HG03103 (cell line): ENCODE measurements at regions not wholly inside any gene's neighbourhood (a gene's known extent, or its start where the extent isn't known, plus 50 kb on each side); places are given as distances from the start of the nearest gene placed in this dataset.
"Not testable (repeated sequence)": the region's sequence is repeated elsewhere in the genome, so short reads cannot be mapped to it uniquely, and the experiment has no call there.

Experiments
- ATAC-seq: cut with Tn5 transposase; IDR thresholded peaks from one replicate; pipeline ENCODE4 v1.9.1; 2021; ENCODE audit warnings: low read depth; ENCODE audit not compliant: unreplicated experiment

- no peak for ATAC-seq
These were observed 252.3 kb downstream of the CXCL12 start for GRCh38 chr10:44132361-44133289.

GRCh38 chr10:44126291-44126717 is 258.6 kb downstream of the CXCL12 start:
- ATAC-seq, result no peak

GRCh38 chr10:44125879-44126278 is 259.0 kb downstream of the CXCL12 start:
- no peak for ATAC-seq

- no peak for ATAC-seq
These were observed 266.4 kb downstream of the CXCL12 start for GRCh38 chr10:44118500-44118899.

GRCh38 chr10:44116474-44116873 is 268.4 kb downstream of the CXCL12 start:
- ATAC-seq, result no peak

GRCh38 chr10:44115516-44115915 is 269.4 kb downstream of the CXCL12 start:
- no peak for ATAC-seq

- no peak for ATAC-seq
These were observed 270.5 kb downstream of the CXCL12 start for GRCh38 chr10:44114441-44114840.

GRCh38 chr10:44112280-44112679 is 272.6 kb downstream of the CXCL12 start:
- ATAC-seq, result not testable (repeated sequence)

GRCh38 chr10:44105696-44106095 is 279.2 kb downstream of the CXCL12 start:
- no peak for ATAC-seq

GRCh38 chr10:44102726-44103255 is 282.1 kb downstream of the CXCL12 start:
- no peak for ATAC-seq

GRCh38 chr10:44101082-44101481 is 283.8 kb downstream of the CXCL12 start:
- no peak for ATAC-seq

GRCh38 chr10:44099511-44099910 is 285.4 kb downstream of the CXCL12 start:
- ATAC-seq, result no peak

GRCh38 chr10:44096217-44096616 is 288.7 kb downstream of the CXCL12 start:
- ATAC-seq, result not testable (repeated sequence)

- no peak for ATAC-seq
These were observed 295.2 kb downstream of the CXCL12 start for GRCh38 chr10:44089671-44090070.

GRCh38 chr10:44087403-44087802 is 297.5 kb downstream of the CXCL12 start:
- ATAC-seq, result no peak

GRCh38 chr10:44083719-44084400 is 301.0 kb downstream of the CXCL12 start:
- no peak for ATAC-seq

GRCh38 chr10:44071479-44071878 is 313.4 kb downstream of the CXCL12 start:
- ATAC-seq, result no peak

- ATAC-seq, result no peak
These were observed 314.6 kb downstream of the CXCL12 start for GRCh38 chr10:44070282-44070681.

GRCh38 chr10:44069573-44069972 is 315.3 kb downstream of the CXCL12 start:
- no peak for ATAC-seq

- no peak for ATAC-seq
These were observed 316.0 kb downstream of the CXCL12 start for GRCh38 chr10:44068716-44069482.

- no peak for ATAC-seq
These were observed 317.5 kb downstream of the CXCL12 start for GRCh38 chr10:44067432-44067831.
